Omental fat pad (tissue), 3 donors: ENCODE measurements at regions not wholly inside any gene's neighbourhood (a gene's known extent, or its start where the extent isn't known, plus 50 kb on each side); places are given as distances from the start of the nearest gene placed in this dataset.

ENCODE experiments used
- ATAC-seq: fragments of 150-250 bp; one replicate; pipeline ENCODE4 v1.9.1; 2016; ENCODE audit warnings: mild to moderate bottlenecking, moderate library complexity; ENCODE audit not compliant: low FRiP score
- DNase-seq: peaks from one replicate; pipeline ENCODE4 v3.0.0-alpha.2; 2019; ENCODE audit warnings: low spot score
- TF ChIP-seq, protein P1 (sequence below), 3 donors: fragments of 450-650 bp; IDR thresholded peaks; one replicate each; pipeline ENCODE4 v1.5.1; 2016 to 2017; ENCODE audit warnings: antibody characterized with exemption in 3 of 3, mild to moderate bottlenecking in 3 of 3, moderate library complexity in 2 of 3

DNA sequence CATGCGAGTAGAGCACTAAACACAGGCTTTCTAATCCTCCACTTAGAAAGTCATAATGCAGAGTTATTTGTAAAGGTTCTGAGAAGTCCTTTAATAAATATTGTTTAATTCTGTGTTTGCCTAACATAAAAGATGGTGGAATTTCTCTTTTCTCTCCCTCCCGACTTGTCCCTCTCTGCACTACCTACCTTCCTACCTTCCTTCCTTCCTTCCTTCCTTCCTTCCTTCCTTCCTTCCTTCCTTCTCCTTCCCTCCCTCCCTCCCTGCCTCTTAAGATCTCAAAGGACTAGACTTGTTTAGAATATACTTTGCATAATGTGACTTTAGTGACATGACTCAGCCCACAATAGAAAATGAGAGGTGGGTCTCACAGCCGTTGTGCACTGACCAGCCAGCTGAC, 156.3 kb upstream of the TAPT1 start:
- DNase-seq = no peak
- ATAC-seq = no peak
- TF ChIP-seq, protein P1, sequence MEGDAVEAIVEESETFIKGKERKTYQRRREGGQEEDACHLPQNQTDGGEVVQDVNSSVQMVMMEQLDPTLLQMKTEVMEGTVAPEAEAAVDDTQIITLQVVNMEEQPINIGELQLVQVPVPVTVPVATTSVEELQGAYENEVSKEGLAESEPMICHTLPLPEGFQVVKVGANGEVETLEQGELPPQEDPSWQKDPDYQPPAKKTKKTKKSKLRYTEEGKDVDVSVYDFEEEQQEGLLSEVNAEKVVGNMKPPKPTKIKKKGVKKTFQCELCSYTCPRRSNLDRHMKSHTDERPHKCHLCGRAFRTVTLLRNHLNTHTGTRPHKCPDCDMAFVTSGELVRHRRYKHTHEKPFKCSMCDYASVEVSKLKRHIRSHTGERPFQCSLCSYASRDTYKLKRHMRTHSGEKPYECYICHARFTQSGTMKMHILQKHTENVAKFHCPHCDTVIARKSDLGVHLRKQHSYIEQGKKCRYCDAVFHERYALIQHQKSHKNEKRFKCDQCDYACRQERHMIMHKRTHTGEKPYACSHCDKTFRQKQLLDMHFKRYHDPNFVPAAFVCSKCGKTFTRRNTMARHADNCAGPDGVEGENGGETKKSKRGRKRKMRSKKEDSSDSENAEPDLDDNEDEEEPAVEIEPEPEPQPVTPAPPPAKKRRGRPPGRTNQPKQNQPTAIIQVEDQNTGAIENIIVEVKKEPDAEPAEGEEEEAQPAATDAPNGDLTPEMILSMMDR (IDR thresholded peaks at IDR 0.05) = no peak

DNA sequence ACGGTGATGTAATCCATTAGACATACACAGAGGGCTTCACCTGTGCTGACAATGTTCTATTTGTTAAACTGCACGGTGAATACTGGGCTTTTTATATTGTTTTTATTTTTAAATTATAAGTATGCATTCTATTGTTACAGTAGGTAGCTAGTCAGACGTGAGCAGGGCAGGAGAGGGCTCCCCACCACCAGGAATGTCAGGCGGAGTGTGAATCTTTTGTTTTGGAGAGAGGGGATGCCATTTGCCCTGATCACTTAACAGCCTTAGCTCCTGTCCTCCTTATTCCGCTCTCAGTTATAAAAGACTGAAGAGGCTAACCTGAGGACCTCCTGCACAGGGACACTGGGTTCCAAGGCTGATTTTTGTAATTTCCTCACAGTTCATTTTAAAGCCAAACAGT, 151.6 kb upstream of the TAPT1 start:
- no peak for ATAC-seq
- TF ChIP-seq, protein P1 (IDR thresholded peaks at IDR 0.05) = no peak

GRCh38 chr4:16365036-16365569, 138.8 kb upstream of the TAPT1 start:
- DNase-seq (no peak), ATAC-seq (no peak)
- TF ChIP-seq, protein P1 (IDR thresholded peaks at IDR 0.05) = no peak

More for the DNA sequence above, 151.6 kb upstream of the TAPT1 start:
- DNase-seq = no peak

DNA sequence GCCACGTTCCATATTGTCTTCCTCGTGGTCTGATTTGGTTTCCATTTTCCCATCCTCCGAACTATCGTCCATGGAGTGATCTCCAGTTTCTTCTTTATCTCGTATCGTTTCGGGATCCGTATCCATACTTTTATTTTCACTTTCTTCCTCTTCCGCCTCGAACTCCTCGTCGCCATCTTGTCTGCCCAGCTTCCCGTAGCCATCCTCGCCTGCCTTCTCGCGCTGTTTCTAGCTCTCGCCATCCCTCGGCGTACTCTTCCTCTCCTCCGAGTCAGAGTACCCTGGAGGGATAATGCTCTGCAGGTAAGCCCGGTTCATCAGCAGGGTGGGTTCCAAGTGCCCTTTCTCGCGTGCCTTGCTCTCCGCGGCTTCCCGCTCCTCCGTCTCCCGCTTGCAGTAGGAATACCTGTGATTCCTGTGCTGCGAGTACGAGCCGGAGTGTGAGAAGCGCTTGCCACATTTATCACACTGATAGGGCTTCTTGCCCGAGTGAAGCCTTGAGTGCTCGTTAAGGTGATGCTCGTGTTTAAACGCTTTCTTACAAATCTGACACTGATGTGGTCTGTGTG, 134.5 kb upstream of the TAPT1 start:
- TF ChIP-seq, protein P1 (IDR thresholded peaks at IDR 0.05) = no peak
- DNase-seq (no peak), ATAC-seq (no peak)

GRCh38 chr4:16353165-16353564, 126.9 kb upstream of the TAPT1 start:
- ATAC-seq = no peak
- TF ChIP-seq, protein P1 (IDR thresholded peaks at IDR 0.05) = no peak

GRCh38 chr4:16351161-16351560, 124.9 kb upstream of the TAPT1 start:
- ATAC-seq = no peak
- no peak for DNase-seq

More at GRCh38 chr4:16353165-16353564, 126.9 kb upstream of the TAPT1 start:
- DNase-seq = no peak

GRCh38 chr4:16344853-16345252, 118.6 kb upstream of the TAPT1 start:
- ATAC-seq (no peak), DNase-seq (no peak)

More at GRCh38 chr4:16351161-16351560, 124.9 kb upstream of the TAPT1 start:
- TF ChIP-seq, protein P1 (IDR thresholded peaks at IDR 0.05) = no peak

More at GRCh38 chr4:16344853-16345252, 118.6 kb upstream of the TAPT1 start:
- TF ChIP-seq, protein P1 (IDR thresholded peaks at IDR 0.05) = no peak
